Progenitor cell of endocrine pancreas (in vitro differentiated cells): ENCODE measurements at regions not wholly inside any gene's neighbourhood (a gene's known extent, or its start where the extent isn't known, plus 50 kb on each side); places are given as distances from the start of the nearest gene placed in this dataset.

ENCODE experiments used
- DNase-seq: peaks from one replicate; pipeline ENCODE4 v3.0.0; 2021; ENCODE audit warnings: low spot score; ENCODE audit not compliant: unreplicated experiment
- H3K27ac Mint-ChIP-seq: 2 replicates; pipeline ENCODE4 v1.8.0; 2021; ENCODE audit warnings: mild to moderate bottlenecking, moderate library complexity, mixed read lengths
- H3K27me3 Mint-ChIP-seq: 2 replicates; pipeline ENCODE4 v1.8.0; 2021; ENCODE audit warnings: mixed read lengths
- H3K36me3 Mint-ChIP-seq: 2 replicates; pipeline ENCODE4 v1.8.0; 2022; ENCODE audit warnings: mixed read lengths; ENCODE audit not compliant: insufficient read depth
- H3K4me1 Mint-ChIP-seq: 2 replicates; pipeline ENCODE4 v1.8.0; 2021; ENCODE audit warnings: low read depth, mixed read lengths
- H3K4me3 Mint-ChIP-seq: 2 replicates; pipeline ENCODE4 v1.8.0; 2021; ENCODE audit warnings: low read depth, mild to moderate bottlenecking, moderate library complexity, mixed read lengths
- H3K9me3 Mint-ChIP-seq: 2 replicates; pipeline ENCODE4 v1.8.0; 2021; ENCODE audit warnings: low read depth, mixed read lengths
- TF ChIP-seq, protein P1 (sequence below): fragments of 200-600 bp; sonication (generic); IDR thresholded peaks from one replicate; pipeline ENCODE4 v1.5.0; 2021; ENCODE audit warnings: antibody characterized with exemption, mild to moderate bottlenecking; ENCODE audit not compliant: unreplicated experiment

DNA sequence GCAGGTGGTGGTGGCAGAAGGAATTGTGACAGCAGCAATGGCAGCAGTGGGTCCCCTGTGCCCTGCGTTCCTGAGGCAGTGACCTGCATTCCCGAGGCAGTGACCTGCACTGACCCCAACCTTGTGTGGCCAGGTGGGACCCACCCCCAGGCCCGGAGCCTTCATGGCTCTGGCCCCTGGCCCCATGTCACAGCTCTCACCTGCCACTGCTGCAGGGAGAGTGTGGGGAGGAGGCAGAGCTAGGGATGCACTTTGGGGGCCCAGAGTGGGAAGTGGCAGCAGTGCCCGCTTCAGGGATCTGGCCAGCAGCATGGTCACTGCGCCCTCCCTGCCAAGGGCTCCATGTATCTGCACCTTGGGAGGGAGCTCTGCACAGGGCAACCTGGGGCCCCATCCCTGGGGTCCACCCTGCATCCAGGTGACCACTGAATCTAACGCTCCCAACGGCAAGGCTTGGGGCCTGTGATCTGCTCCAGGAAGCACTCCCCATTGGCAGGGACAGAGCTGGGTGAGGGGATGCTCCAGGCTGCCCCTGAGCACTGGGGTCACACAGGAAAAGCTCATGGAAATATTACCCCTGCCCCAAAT, 618.6 kb downstream of the RWDD3 start:
- TF ChIP-seq, protein P1, sequence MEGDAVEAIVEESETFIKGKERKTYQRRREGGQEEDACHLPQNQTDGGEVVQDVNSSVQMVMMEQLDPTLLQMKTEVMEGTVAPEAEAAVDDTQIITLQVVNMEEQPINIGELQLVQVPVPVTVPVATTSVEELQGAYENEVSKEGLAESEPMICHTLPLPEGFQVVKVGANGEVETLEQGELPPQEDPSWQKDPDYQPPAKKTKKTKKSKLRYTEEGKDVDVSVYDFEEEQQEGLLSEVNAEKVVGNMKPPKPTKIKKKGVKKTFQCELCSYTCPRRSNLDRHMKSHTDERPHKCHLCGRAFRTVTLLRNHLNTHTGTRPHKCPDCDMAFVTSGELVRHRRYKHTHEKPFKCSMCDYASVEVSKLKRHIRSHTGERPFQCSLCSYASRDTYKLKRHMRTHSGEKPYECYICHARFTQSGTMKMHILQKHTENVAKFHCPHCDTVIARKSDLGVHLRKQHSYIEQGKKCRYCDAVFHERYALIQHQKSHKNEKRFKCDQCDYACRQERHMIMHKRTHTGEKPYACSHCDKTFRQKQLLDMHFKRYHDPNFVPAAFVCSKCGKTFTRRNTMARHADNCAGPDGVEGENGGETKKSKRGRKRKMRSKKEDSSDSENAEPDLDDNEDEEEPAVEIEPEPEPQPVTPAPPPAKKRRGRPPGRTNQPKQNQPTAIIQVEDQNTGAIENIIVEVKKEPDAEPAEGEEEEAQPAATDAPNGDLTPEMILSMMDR: no peak
- Mint-ChIP-seq H3K27ac (no peak overlapping the region), H3K9me3 (no peaks in the 10 kb centered on the region), H3K36me3 (no peaks in the 10 kb centered on the region), H3K4me3 (no peak overlapping the region), H3K27me3 (no peaks in the 10 kb centered on the region), H3K4me1 (peaks cover 6% of the 10 kb centered on the region)
- no peak for DNase-seq

DNA sequence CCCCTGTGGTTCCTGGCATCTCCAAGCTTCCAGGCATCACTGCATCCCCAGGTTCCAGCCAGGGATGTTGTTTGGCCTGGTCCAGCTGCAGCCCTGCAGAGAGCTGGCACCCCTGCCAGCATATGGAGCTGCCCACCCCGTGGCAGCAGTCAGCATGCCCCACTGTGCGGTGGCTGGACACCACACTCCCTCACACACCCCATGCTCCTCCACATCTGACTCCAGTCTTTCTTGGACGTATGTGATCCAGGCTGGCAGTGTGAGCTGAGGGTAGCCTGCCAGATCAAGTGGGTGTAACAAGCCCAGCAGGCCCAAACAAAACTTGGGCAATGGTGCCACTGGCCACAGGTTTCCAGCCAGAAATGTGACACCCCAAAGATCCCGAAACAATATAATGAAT, 620.4 kb downstream of the RWDD3 start:
- Mint-ChIP-seq H3K36me3 (no peaks in the 10 kb centered on the region), H3K9me3 (no peaks in the 10 kb centered on the region), H3K4me3 (no peak overlapping the region), H3K27me3 (no peaks in the 10 kb centered on the region), H3K4me1 (peaks cover 6% of the 10 kb centered on the region), H3K27ac (no peak overlapping the region)
- TF ChIP-seq, protein P1: no peak
- no peak for DNase-seq

DNA sequence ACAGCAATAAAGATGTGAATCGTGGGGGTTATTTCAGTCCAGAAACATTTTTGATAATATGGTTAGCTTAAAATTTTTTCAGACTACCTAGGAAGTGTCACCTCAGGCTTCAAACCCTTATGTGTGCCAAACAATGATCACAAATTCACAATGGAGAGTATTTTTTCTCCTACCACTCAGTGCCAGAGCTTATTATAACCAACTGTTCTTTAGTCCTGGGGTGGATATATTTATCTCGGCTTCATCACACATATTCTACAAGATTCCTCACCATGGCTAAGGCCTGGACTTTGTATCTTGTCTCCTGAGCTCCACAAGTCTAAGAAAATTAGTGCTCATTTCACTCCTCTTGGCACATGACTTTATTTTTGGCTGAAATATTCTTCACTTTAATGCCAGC, 629.1 kb downstream of the RWDD3 start:
- no peak overlapping the region for H3K4me3 Mint-ChIP-seq
- H3K4me1 Mint-ChIP-seq: no peaks in the 10 kb centered on the region
- H3K9me3 Mint-ChIP-seq: no peaks in the 10 kb centered on the region
- TF ChIP-seq, protein P1: no peak
- H3K27me3 Mint-ChIP-seq: no peaks in the 10 kb centered on the region
- H3K27ac Mint-ChIP-seq: no peak overlapping the region
- DNase-seq: no peak
- no peaks in the 10 kb centered on the region for H3K36me3 Mint-ChIP-seq

DNA sequence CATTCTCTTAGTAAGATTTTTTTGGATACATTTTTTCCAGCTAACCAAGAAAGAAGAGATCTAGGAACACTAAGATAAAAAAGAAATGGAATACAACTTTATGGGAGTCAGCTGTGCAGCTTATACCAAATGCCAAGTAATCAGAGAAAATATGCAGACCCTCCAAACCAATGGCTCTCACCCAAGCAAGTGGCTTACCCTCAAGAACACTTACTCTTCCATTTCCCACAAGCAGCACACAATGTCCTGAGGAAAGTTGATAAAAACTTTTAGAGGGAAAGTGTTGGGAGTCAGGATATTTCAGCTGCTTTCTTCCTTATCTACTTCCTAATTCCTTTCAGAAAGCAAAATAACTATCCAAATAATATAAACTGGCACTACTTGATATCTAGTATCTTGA, 631.8 kb downstream of the RWDD3 start:
- peaks cover 3% of the 10 kb centered on the region for H3K9me3 Mint-ChIP-seq
- peaks cover 3% of the 10 kb centered on the region for H3K4me1 Mint-ChIP-seq
- no peaks in the 10 kb centered on the region for H3K36me3 Mint-ChIP-seq
- TF ChIP-seq, protein P1: no peak
- H3K27ac Mint-ChIP-seq: no peak overlapping the region
- no peaks in the 10 kb centered on the region for H3K27me3 Mint-ChIP-seq
- no peak overlapping the region for H3K4me3 Mint-ChIP-seq
- DNase-seq: no peak

DNA sequence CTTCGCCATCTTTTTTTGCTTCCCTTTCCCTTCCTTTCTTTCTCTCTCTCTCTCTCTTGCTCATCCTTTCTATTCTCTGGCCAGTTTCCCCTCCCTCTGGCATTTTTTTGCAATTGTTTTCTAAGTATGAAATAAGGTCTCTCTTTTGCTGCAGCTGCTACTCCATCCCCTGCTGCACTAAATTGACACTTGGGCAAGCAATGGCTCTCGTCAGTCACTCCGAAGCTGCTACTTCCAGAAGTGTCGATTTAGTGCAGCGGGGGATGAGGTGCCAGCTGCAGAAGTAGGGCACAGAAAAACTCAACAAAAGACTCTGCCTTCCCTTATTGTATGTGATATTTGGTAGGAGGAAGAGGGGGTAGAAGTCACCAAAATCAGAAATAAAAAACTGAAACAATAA, 642.3 kb downstream of the RWDD3 start:
- H3K27me3 Mint-ChIP-seq: no peaks in the 10 kb centered on the region
- no peak for DNase-seq
- H3K9me3 Mint-ChIP-seq: peaks cover 8% of the 10 kb centered on the region
- H3K4me1 Mint-ChIP-seq: no peaks in the 10 kb centered on the region
- no peaks in the 10 kb centered on the region for H3K36me3 Mint-ChIP-seq
- no peak overlapping the region for H3K27ac Mint-ChIP-seq
- TF ChIP-seq, protein P1: no peak
- no peak overlapping the region for H3K4me3 Mint-ChIP-seq
